Peyer's patch (tissue), 4 donors: ENCODE measurements at regions not wholly inside any gene's neighbourhood (a gene's known extent, or its start where the extent isn't known, plus 50 kb on each side); places are given as distances from the start of the nearest gene placed in this dataset.

Source experiments
- DNase-seq, 3 donors: peaks; one replicate each; pipeline ENCODE4 v3.0.0-alpha.2; 2017 to 2019
- H3K27ac ChIP-seq, 4 donors: fragments of 200-600 bp; sonication (generic); one replicate each; pipeline ENCODE4 v1.5.1; 2016 to 2019
- H3K27me3 ChIP-seq, 2 donors: fragments of 200-600 bp; sonication (generic); one replicate each; pipeline ENCODE4 v1.5.1; 2019
- H3K36me3 ChIP-seq, 3 donors: fragments of 200-600 bp; sonication (generic); one replicate each; pipeline ENCODE4 v1.5.1; 2016 to 2019
- H3K4me1 ChIP-seq, 4 donors: fragments of 200-600 bp; sonication (generic); one replicate each; pipeline ENCODE4 v1.5.1; 2016 to 2019
- H3K4me3 ChIP-seq, 4 donors: fragments of 200-600 bp; sonication (generic); 1 replicate in 3 of 4; 2 replicates in 1 of 4; pipeline ENCODE4 v1.5.1; 2016 to 2019; ENCODE audit warnings: mild to moderate bottlenecking in 1 of 4
- H3K9me3 ChIP-seq, 4 donors: fragments of 200-600 bp; sonication (generic); one replicate each; pipeline ENCODE4 v1.5.1; 2016 to 2019; ENCODE audit warnings: mild to moderate bottlenecking in 1 of 4
- POLR2A ChIP-seq, 2 donors: fragments of 450-650 bp; IDR thresholded peaks; one replicate each; pipeline ENCODE4 v1.5.1; 2017; ENCODE audit warnings: antibody characterized with exemption in 2 of 2, mild to moderate bottlenecking in 2 of 2, moderate library complexity in 2 of 2
- TF ChIP-seq, protein P1 (sequence below), 6 experiments: fragments of 450-650 bp in 4 of 6; fragments of 200-600 bp in 2 of 6; sonication (generic) in 1 of 6; IDR thresholded peaks; one replicate each; pipeline ENCODE4 v1.5.1; 2017 to 2019; ENCODE audit warnings: antibody characterized with exemption in 6 of 6, mild to moderate bottlenecking in 3 of 6, moderate library complexity in 1 of 6

DNA sequence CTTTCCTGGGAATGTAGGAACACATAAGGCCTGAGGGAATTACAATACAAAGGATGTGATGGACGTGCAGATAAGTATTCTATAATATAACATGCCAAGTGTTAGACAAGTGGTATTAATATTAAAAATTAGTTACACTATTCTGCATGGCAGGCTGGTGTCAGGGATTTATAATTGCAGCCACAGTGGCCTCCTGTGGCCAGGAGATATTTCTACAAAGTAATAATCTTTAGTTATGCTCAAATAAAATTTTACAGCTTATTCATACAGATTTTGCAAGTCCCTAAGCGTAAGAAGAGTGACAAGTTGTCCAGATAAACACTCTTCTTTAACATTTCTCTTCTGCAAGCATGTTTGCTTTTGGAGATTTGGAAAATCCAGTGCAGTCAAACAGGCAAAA lies 90.4 kb upstream of the CBLN2 start:
- Histone ChIP-seq H3K36me3 (no peaks in the 10 kb centered on the region), H3K27me3 (no peaks in the 10 kb centered on the region), H3K4me1 (no peaks in the 10 kb centered on the region), H3K27ac (no peak overlapping the region), H3K9me3 (no peaks in the 10 kb centered on the region), H3K4me3 (no peak overlapping the region)
- TF ChIP-seq POLR2A (IDR thresholded peaks at IDR 0.05) = no peak
- TF ChIP-seq, protein P1, sequence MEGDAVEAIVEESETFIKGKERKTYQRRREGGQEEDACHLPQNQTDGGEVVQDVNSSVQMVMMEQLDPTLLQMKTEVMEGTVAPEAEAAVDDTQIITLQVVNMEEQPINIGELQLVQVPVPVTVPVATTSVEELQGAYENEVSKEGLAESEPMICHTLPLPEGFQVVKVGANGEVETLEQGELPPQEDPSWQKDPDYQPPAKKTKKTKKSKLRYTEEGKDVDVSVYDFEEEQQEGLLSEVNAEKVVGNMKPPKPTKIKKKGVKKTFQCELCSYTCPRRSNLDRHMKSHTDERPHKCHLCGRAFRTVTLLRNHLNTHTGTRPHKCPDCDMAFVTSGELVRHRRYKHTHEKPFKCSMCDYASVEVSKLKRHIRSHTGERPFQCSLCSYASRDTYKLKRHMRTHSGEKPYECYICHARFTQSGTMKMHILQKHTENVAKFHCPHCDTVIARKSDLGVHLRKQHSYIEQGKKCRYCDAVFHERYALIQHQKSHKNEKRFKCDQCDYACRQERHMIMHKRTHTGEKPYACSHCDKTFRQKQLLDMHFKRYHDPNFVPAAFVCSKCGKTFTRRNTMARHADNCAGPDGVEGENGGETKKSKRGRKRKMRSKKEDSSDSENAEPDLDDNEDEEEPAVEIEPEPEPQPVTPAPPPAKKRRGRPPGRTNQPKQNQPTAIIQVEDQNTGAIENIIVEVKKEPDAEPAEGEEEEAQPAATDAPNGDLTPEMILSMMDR (IDR thresholded peaks at IDR 0.05) = no peak
- no peak for DNase-seq

DNA sequence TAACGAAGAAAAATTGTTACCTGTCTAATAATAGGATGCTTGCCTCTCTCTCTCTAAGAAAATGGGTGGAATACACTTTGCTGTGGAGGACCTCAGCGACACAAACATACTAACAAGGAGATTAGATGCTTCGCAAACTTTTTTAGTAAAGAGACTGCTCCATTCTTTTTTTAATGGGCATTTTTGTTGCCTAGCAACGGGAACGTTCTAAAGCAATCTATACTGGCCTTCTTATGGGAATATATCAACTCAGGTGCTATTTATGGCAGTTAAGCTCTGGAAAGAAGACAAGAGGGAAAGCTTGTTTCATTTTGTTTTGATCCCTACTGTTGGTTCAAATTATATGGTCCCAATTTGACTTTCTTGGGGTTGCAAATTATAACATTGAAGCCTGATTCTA lies 86.8 kb upstream of the CBLN2 start:
- Histone ChIP-seq H3K27ac (no peak overlapping the region), H3K4me3 (no peak overlapping the region), H3K9me3 (no peaks in the 10 kb centered on the region), H3K36me3 (no peaks in the 10 kb centered on the region), H3K27me3 (no peaks in the 10 kb centered on the region), H3K4me1 (no peaks in the 10 kb centered on the region)
- TF ChIP-seq, protein P1 (IDR thresholded peaks at IDR 0.05) = no peak
- TF ChIP-seq POLR2A (IDR thresholded peaks at IDR 0.05) = no peak
- no peak for DNase-seq

DNA sequence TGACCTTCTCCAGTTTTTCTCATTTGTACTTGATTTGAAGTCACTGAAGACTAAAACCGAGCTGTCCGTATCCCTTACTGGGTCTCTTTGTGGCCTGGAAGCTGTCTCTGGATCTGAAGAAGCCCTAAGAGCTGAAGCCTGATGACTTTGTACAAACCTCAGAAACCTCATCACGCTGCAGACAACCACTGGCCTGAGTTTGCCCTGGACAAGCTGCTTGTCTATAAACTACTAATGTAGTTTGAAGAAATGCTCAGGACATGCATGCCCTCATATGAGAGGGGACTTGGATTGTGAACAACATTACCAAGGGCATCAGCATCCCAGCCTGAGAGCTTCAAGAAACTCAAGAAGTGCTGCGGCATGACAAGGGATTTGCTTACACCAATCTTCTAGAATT lies 79.3 kb upstream of the CBLN2 start:
- no peaks in the 10 kb centered on the region for H3K4me1 ChIP-seq
- H3K27ac ChIP-seq = no peak overlapping the region
- H3K4me3 ChIP-seq = no peak overlapping the region
- H3K36me3 ChIP-seq = no peaks in the 10 kb centered on the region
- no peaks in the 10 kb centered on the region for H3K27me3 ChIP-seq
- no peak for DNase-seq
- H3K9me3 ChIP-seq = no peaks in the 10 kb centered on the region
- TF ChIP-seq, protein P1 (IDR thresholded peaks at IDR 0.05) = no peak
- TF ChIP-seq POLR2A (IDR thresholded peaks at IDR 0.05) = no peak

DNA sequence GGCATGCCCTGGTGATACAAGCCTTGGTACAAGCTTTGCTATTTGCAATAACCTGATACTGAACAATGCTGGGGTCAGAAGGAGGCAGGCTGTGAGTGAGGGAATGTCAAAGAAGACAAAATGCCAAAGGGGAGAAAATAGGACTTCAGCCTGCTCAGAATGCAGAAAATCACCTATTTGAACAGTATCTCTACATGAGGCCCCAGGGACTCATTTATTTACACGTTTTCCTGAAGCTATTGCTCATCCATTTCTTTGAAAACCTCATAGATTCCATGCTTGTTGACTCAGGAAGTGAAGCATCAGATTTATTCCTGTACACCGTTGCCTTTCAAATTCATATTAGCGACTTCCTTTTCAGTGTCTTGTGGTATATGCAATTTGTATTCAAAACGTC lies 69.4 kb upstream of the CBLN2 start:
- Histone ChIP-seq H3K27ac (no peak overlapping the region), H3K4me1 (no peaks in the 10 kb centered on the region), H3K27me3 (no peaks in the 10 kb centered on the region), H3K4me3 (no peak overlapping the region), H3K36me3 (no peaks in the 10 kb centered on the region), H3K9me3 (no peaks in the 10 kb centered on the region)
- TF ChIP-seq POLR2A (IDR thresholded peaks at IDR 0.05) = no peak
- TF ChIP-seq, protein P1 (IDR thresholded peaks at IDR 0.05) = no peak
- DNase-seq = no peak

DNA sequence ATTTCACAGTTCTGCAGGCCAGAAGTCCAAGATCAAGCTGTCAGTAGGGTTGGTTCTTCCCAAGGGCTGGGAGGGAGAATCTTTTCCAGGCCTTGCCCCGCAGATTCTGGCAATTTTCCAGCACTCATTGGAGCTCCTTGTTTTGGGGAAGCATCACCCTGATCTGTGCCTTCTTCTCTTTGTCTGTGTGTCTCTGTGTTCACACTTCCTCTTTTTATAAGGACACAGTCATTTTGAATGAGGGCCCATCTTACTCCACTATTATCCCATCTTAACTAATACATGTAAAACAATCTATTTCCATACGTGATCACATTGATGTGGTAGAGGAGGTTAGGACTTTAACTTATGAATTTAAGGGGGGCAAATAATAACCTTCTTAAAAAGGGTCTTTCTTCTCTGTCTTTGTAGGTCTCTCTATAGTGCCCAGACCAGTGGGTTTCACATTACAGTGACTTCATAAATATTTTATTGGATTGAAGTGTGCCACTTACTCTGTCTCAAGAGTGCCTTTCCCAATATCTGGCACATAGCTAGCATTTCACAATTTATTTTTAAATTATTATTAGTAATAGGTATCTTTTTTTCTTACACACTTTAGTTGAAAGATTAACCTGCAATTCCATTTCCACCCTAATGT lies 68.9 kb upstream of the CBLN2 start:
- Histone ChIP-seq H3K4me1 (no peaks in the 10 kb centered on the region), H3K27ac (no peak overlapping the region), H3K27me3 (no peaks in the 10 kb centered on the region), H3K36me3 (no peaks in the 10 kb centered on the region), H3K9me3 (no peaks in the 10 kb centered on the region), H3K4me3 (no peak overlapping the region)
- no peak for TF ChIP-seq POLR2A (IDR thresholded peaks at IDR 0.05)
- TF ChIP-seq, protein P1 (IDR thresholded peaks at IDR 0.05) = no peak
- no peak for DNase-seq

DNA sequence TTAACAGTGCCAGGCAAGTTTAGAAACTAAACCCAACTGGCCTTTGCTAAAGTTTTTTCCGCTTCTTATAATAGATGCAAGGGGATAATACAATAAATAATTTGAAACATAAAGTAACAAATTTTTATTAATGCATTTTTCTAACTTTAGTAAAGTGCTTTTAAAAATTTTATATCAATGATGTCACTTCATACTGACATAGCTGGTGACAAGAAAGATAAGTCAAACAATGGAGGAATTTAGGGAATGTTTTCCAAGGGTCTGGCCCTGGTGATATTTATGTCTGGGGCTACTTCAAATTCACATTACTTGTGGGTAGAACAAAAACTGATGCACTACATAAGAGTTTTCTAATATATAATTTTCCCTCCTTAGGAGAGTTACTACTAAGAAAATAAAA lies 61.2 kb upstream of the CBLN2 start:
- Histone ChIP-seq H3K9me3 (no peaks in the 10 kb centered on the region), H3K27me3 (no peaks in the 10 kb centered on the region), H3K36me3 (no peaks in the 10 kb centered on the region), H3K27ac (no peak overlapping the region), H3K4me1 (no peaks in the 10 kb centered on the region), H3K4me3 (no peak overlapping the region)
- TF ChIP-seq, protein P1 (IDR thresholded peaks at IDR 0.05) = no peak
- TF ChIP-seq POLR2A (IDR thresholded peaks at IDR 0.05) = no peak
- DNase-seq = no peak
